Neural progenitor cell (in vitro differentiated cells): ENCODE measurements at regions not wholly inside any gene's neighbourhood (a gene's known extent, or its start where the extent isn't known, plus 50 kb on each side); places are given as distances from the start of the nearest gene placed in this dataset.

Experiments used
- DNase-seq: peaks from one replicate; pipeline ENCODE4 v3.0.0-alpha.2; 2016; ENCODE audit warnings: low spot score
- H2AFZ ChIP-seq: fragments of 200-600 bp; sonication (generic); replicated peaks from 2 replicates; pipeline ENCODE4 v1.6.1; 2016; ENCODE audit warnings: antibody characterized with exemption
- H3F3A ChIP-seq: fragments of 200-600 bp; sonication (generic); 2 replicates; pipeline ENCODE4 v1.6.1; 2016; ENCODE audit warnings: antibody characterized with exemption, low read depth
- H3K27ac ChIP-seq: fragments of 200-600 bp; sonication (generic); 2 replicates; pipeline ENCODE4 v1.5.1; 2016; ENCODE audit warnings: mild to moderate bottlenecking
- H3K27me3 ChIP-seq: fragments of 200-600 bp; sonication (generic); 2 replicates; pipeline ENCODE4 v1.6.1; 2016; ENCODE audit warnings: mild to moderate bottlenecking, moderate library complexity
- H3K36me3 ChIP-seq: fragments of 200-600 bp; sonication (generic); 2 replicates; pipeline ENCODE4 v1.5.1; 2016
- H3K4me1 ChIP-seq: fragments of 200-600 bp; sonication (generic); 2 replicates; pipeline ENCODE4 v1.6.1; 2016; ENCODE audit warnings: mixed run types
- H3K4me2 ChIP-seq: fragments of 200-600 bp; sonication (generic); 2 replicates; pipeline ENCODE4 v1.6.1; 2016
- H3K4me3 ChIP-seq: fragments of 200-600 bp; sonication (generic); 2 replicates; pipeline ENCODE4 v1.5.1; 2016
- H3K79me2 ChIP-seq: fragments of 200-600 bp; sonication (generic); 2 replicates; pipeline ENCODE4 v1.6.1; 2016; ENCODE audit warnings: low read depth
- H3K9ac ChIP-seq: fragments of 200-600 bp; sonication (generic); 2 replicates; pipeline ENCODE4 v1.6.1; 2016
- H3K9me3 ChIP-seq: fragments of 200-600 bp; sonication (generic); 2 replicates; pipeline ENCODE4 v1.5.1; 2016; ENCODE audit warnings: low read depth
- H4K20me1 ChIP-seq: fragments of 200-600 bp; sonication (generic); 2 replicates; pipeline ENCODE4 v1.6.1; 2016; ENCODE audit warnings: low read depth
- H3K27ac Mint-ChIP-seq: 3 replicates; pipeline ENCODE4 v1.8.0; 2021; ENCODE audit warnings: mixed read lengths
- H3K27me3 Mint-ChIP-seq: 2 replicates; pipeline ENCODE4 v1.8.0; 2022; ENCODE audit warnings: low read depth, mild to moderate bottlenecking, inconsistent platforms, moderate library complexity, mixed read lengths; ENCODE audit not compliant: insufficient read depth
- H3K36me3 Mint-ChIP-seq: 3 replicates; pipeline ENCODE4 v1.8.0; 2021; ENCODE audit warnings: mixed read lengths
- H3K4me1 Mint-ChIP-seq: 3 replicates; pipeline ENCODE4 v1.8.0; 2021; ENCODE audit warnings: mixed read lengths
- H3K4me3 Mint-ChIP-seq: 3 replicates; pipeline ENCODE4 v1.8.0; 2021; ENCODE audit warnings: mild to moderate bottlenecking, moderate library complexity, mixed read lengths
- H3K9me3 Mint-ChIP-seq: 3 replicates; pipeline ENCODE4 v1.8.0; 2020; ENCODE audit warnings: mixed read lengths
- CTCF ChIP-seq: fragments of 200-600 bp; sonication (generic); IDR thresholded peaks from 2 replicates; pipeline ENCODE4 v1.5.1; 2017; ENCODE audit warnings: antibody characterized with exemption, mild to moderate bottlenecking
- EZH2 ChIP-seq: fragments of 200-600 bp; sonication (generic); IDR thresholded peaks from 2 replicates; pipeline ENCODE4 v1.6.1; 2017; ENCODE audit warnings: antibody characterized with exemption, mild to moderate bottlenecking, moderate library complexity
- EZH2phosphoT487 ChIP-seq: fragments of 200-600 bp; sonication (generic); IDR thresholded peaks from 2 replicates; pipeline ENCODE4 v1.6.1; 2017; ENCODE audit warnings: antibody characterized with exemption

- Histone ChIP-seq H3K4me2 (no peak overlapping the region), H3K4me1 (no peaks in the 10 kb centered on the region), H3K9ac (no peak overlapping the region), H3K9me3 (no peaks in the 10 kb centered on the region), H4K20me1 (no peaks in the 10 kb centered on the region), H3K4me3 (no peak overlapping the region), H3K36me3 (no peaks in the 10 kb centered on the region), H3K27me3 (no peaks in the 10 kb centered on the region), H3F3A (no peaks in the 10 kb centered on the region), H2AFZ (no peak overlapping the region), H3K79me2 (no peaks in the 10 kb centered on the region), H3K27ac (no peak overlapping the region)
- Mint-ChIP-seq H3K27me3 (no peaks in the 10 kb centered on the region), H3K27ac (no peak overlapping the region), H3K4me1 (no peaks in the 10 kb centered on the region), H3K9me3 (peaks cover 6% of the 10 kb centered on the region), H3K4me3 (no peak overlapping the region), H3K36me3 (no peaks in the 10 kb centered on the region)
- no peak for DNase-seq
- TF ChIP-seq EZH2phosphoT487 (no peak), CTCF (no peak), EZH2 (no peak)
Measured at GRCh38 chr2:48134704-48135103, 179.8 kb upstream of the FOXN2 start.

- Histone ChIP-seq H2AFZ (no peak overlapping the region), H3F3A (no peaks in the 10 kb centered on the region), H3K4me1 (no peaks in the 10 kb centered on the region), H3K9ac (no peak overlapping the region), H4K20me1 (no peaks in the 10 kb centered on the region), H3K36me3 (no peaks in the 10 kb centered on the region), H3K27me3 (no peaks in the 10 kb centered on the region), H3K4me3 (no peak overlapping the region), H3K79me2 (no peaks in the 10 kb centered on the region), H3K9me3 (no peaks in the 10 kb centered on the region), H3K27ac (no peak overlapping the region), H3K4me2 (no peak overlapping the region)
- Mint-ChIP-seq H3K9me3 (peaks cover 3% of the 10 kb centered on the region), H3K4me1 (no peaks in the 10 kb centered on the region), H3K36me3 (no peaks in the 10 kb centered on the region), H3K4me3 (no peak overlapping the region), H3K27me3 (no peaks in the 10 kb centered on the region), H3K27ac (no peak overlapping the region)
- no peak for TF ChIP-seq CTCF
- no peak for TF ChIP-seq EZH2
- no peak for TF ChIP-seq EZH2phosphoT487
- DNase-seq = no peak
Measured at GRCh38 chr2:48135797-48136196, 178.7 kb upstream of the FOXN2 start.

GRCh38 chr2:48137829-48138228, 176.7 kb upstream of the FOXN2 start:
- Mint-ChIP-seq H3K9me3 (peaks cover 11% of the 10 kb centered on the region), H3K36me3 (no peaks in the 10 kb centered on the region), H3K27ac (no peak overlapping the region), H3K4me1 (no peaks in the 10 kb centered on the region), H3K27me3 (peaks cover 2% of the 10 kb centered on the region), H3K4me3 (no peak overlapping the region)
- H3K27ac ChIP-seq = no peak overlapping the region
- H3K9me3 ChIP-seq = no peaks in the 10 kb centered on the region
- DNase-seq = no peak
- H3K79me2 ChIP-seq = no peaks in the 10 kb centered on the region
- no peak overlapping the region for H2AFZ ChIP-seq
- no peak for TF ChIP-seq EZH2phosphoT487
- TF ChIP-seq EZH2 = no peak
- TF ChIP-seq CTCF = no peak
- H3K36me3 ChIP-seq = no peaks in the 10 kb centered on the region
- H3K4me1 ChIP-seq = no peaks in the 10 kb centered on the region
- H4K20me1 ChIP-seq = no peaks in the 10 kb centered on the region
- H3K4me3 ChIP-seq = no peak overlapping the region
- H3F3A ChIP-seq = no peaks in the 10 kb centered on the region
- H3K27me3 ChIP-seq = no peaks in the 10 kb centered on the region
- no peak overlapping the region for H3K4me2 ChIP-seq
- no peak overlapping the region for H3K9ac ChIP-seq

- Mint-ChIP-seq H3K4me1 (no peaks in the 10 kb centered on the region), H3K36me3 (no peaks in the 10 kb centered on the region), H3K9me3 (peaks cover 11% of the 10 kb centered on the region), H3K4me3 (no peak overlapping the region), H3K27me3 (peaks cover 2% of the 10 kb centered on the region), H3K27ac (no peak overlapping the region)
- Histone ChIP-seq H2AFZ (no peak overlapping the region), H3K36me3 (no peaks in the 10 kb centered on the region), H3K27me3 (no peaks in the 10 kb centered on the region), H4K20me1 (no peaks in the 10 kb centered on the region), H3K79me2 (no peaks in the 10 kb centered on the region), H3K9ac (no peak overlapping the region), H3K4me3 (no peak overlapping the region), H3K27ac (no peak overlapping the region), H3K4me2 (no peak overlapping the region), H3F3A (no peaks in the 10 kb centered on the region), H3K9me3 (no peaks in the 10 kb centered on the region), H3K4me1 (no peaks in the 10 kb centered on the region)
- DNase-seq = no peak
- TF ChIP-seq EZH2 (no peak), EZH2phosphoT487 (no peak), CTCF (no peak)
Measured at GRCh38 chr2:48138898-48139297, 175.6 kb upstream of the FOXN2 start.
